ENCODE measurements at regions not wholly inside any gene's neighbourhood (a gene's known extent, or its start where the extent isn't known, plus 50 kb on each side); places are given as distances from the start of the nearest gene placed in this dataset.

DNA sequence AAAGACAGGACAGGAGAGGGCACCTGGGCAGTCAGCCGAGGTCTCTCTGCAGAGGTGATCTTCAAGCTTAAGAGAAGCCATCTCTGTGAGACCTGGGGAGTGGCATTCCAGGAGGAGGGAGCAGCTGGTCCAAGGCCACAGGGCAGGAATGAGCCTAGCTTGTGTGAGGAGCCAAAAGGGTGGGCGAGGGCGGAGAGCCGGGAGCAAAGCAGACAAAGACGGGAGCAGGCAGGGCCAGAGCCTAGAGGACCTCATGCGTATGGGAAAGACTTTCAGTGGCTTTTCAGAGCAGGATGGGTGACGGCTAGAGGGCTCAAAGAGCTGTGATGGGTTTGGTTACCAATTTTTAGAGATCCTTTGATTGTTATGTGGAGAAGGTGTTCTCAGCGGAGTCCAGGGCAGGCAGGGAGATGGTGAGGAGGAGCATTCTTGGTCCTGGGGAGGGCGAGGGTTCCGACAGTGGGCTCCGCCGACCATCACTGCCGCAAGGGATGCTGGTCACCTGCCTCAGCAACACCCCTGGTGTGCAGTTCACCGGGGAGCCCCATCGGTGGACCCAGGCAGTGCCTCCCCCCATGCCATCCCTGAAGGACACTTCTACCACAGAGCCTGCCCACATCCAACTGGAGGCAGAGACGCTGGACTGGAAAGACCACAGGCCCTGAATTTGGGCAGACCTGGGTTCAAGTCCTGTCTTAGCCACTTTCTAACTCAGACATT is 122.9 kb upstream of the IRF2BP2 start:
- H3K56ac ChIP-seq (ENCODE audit: insufficient read length, low read depth, low read length), result no peak overlapping the region
- no peak overlapping the region for H2BK15ac ChIP-seq (ENCODE audit: low read depth, low read length)
- Mint-ChIP-seq H3K27ac (peak overlapping the region in 1 of 3 experiments; percentile 28; a peak in 1 of 7 replicates), H3K27me3 (ENCODE audit: low read depth) (0 out of 2 replicates have a peak, but pooled peaks cover 5% of the 10 kb centered on the region), H3K4me1 (peaks cover 31 to 33% of the 10 kb centered on the region in 2 experiments), H3K36me3 (ENCODE audit: insufficient read depth in 1 of 3, low read depth in 3 of 3) (no peaks in the 10 kb centered on the region; a peak in 1 of 7 replicates), H3K9me3 (peaks cover 0 to 4% of the 10 kb centered on the region in 2 experiments; a peak in 1 of 5 replicates), H3K4me3 (no peak overlapping the region)
- no peak overlapping the region for H2AFZ ChIP-seq (ENCODE audit: low read length)
- no peak overlapping the region for H4K91ac ChIP-seq (ENCODE audit: insufficient read length, low read depth, low read length)
- H2BK20ac ChIP-seq (ENCODE audit: low read depth, low read length, poor library complexity, severe bottlenecking), result no peak overlapping the region
- no peak for DNase-seq
- H3K18ac ChIP-seq (ENCODE audit: insufficient read length, low read depth, low read length), result no peak overlapping the region
- H2BK12ac ChIP-seq (ENCODE audit: insufficient read length, low read depth, low read length), result no peak overlapping the region
- no CpG with 5 or more reads among the region's 16 CpGs for WGBS (ENCODE audit: extremely low coverage, insufficient read length, low lambda C conversion rate)
- H3K27ac ChIP-seq (ENCODE audit: insufficient read length, low read depth, low read length), result no peak overlapping the region
- H3K27me3 ChIP-seq (ENCODE audit: insufficient read depth, low read length), result no peaks in the 10 kb centered on the region
- H3K4ac ChIP-seq (ENCODE audit: low read depth, low read length), result no peak overlapping the region
- H3K14ac ChIP-seq (ENCODE audit: insufficient read depth, low read length), result no peak overlapping the region
- H3K23ac ChIP-seq (ENCODE audit: insufficient read length, low read depth, low read length), result no peak overlapping the region
- no peaks in the 10 kb centered on the region for H3K23me2 ChIP-seq (ENCODE audit: insufficient read length, low read depth, low read length, poor library complexity, severe bottlenecking)
- H3K4me1 ChIP-seq (ENCODE audit: insufficient read depth, low read length), result no peaks in the 10 kb centered on the region
- no peak overlapping the region for H2BK120ac ChIP-seq (ENCODE audit: low read depth, low read length, poor library complexity, severe bottlenecking)
- no peaks in the 10 kb centered on the region for H3K9me3 ChIP-seq (ENCODE audit: control insufficient read depth, low read depth, low read length)
- H2BK5ac ChIP-seq (ENCODE audit: insufficient read length, low read length), result no peak overlapping the region
- H3K4me2 ChIP-seq (ENCODE audit: insufficient read depth, insufficient read length, low read length), result no peak overlapping the region
- H3K79me1 ChIP-seq (ENCODE audit: insufficient read depth, low read depth, low read length, poor library complexity, severe bottlenecking), result no peaks in the 10 kb centered on the region
- TF ChIP-seq, protein P1, sequence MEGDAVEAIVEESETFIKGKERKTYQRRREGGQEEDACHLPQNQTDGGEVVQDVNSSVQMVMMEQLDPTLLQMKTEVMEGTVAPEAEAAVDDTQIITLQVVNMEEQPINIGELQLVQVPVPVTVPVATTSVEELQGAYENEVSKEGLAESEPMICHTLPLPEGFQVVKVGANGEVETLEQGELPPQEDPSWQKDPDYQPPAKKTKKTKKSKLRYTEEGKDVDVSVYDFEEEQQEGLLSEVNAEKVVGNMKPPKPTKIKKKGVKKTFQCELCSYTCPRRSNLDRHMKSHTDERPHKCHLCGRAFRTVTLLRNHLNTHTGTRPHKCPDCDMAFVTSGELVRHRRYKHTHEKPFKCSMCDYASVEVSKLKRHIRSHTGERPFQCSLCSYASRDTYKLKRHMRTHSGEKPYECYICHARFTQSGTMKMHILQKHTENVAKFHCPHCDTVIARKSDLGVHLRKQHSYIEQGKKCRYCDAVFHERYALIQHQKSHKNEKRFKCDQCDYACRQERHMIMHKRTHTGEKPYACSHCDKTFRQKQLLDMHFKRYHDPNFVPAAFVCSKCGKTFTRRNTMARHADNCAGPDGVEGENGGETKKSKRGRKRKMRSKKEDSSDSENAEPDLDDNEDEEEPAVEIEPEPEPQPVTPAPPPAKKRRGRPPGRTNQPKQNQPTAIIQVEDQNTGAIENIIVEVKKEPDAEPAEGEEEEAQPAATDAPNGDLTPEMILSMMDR (conservative IDR thresholded peaks at IDR 0.05), result no peak
- no peak overlapping the region for H4K5ac ChIP-seq (ENCODE audit: insufficient read length, low read depth, low read length)
- H4K20me1 ChIP-seq (ENCODE audit: control insufficient read depth, insufficient read depth, insufficient read length), result no peaks in the 10 kb centered on the region
- H3K79me2 ChIP-seq (ENCODE audit: insufficient read depth, low read length), result no peaks in the 10 kb centered on the region
- H4K8ac ChIP-seq (replicated peaks; ENCODE audit: insufficient read length, low read depth, low read length), result no peak overlapping the region
- no peak overlapping the region for H2AK5ac ChIP-seq (ENCODE audit: insufficient read length, low read length)
- H3K9ac ChIP-seq (ENCODE audit: extremely low read depth, insufficient read length, low read length), result no peak overlapping the region
- H3T11ph ChIP-seq (ENCODE audit: low read length), result no peak overlapping the region

Measured in H9 (cell line).